IMR-90 (cell line): ENCODE measurements at regions not wholly inside any gene's neighbourhood (a gene's known extent, or its start where the extent isn't known, plus 50 kb on each side); places are given as distances from the start of the nearest gene placed in this dataset.

Experiments
- BHLHE40 ChIP-seq: fragments of 150-350 bp; IDR thresholded peaks from 2 replicates; pipeline ENCODE4 v1.6.1; 2016; ENCODE audit warnings: mild to moderate bottlenecking, low read depth, low read length
- CEBPB ChIP-seq: IDR thresholded peaks from 2 replicates; pipeline ENCODE4 v1.6.1; 2012; ENCODE audit warnings: low read depth, low read length, improper control_type of control experiment
- CHD1 ChIP-seq: IDR thresholded peaks from 2 replicates; pipeline ENCODE4 v1.6.1; 2012; ENCODE audit warnings: low read depth, low read length, improper control_type of control experiment
- FOS ChIP-seq: fragments of 150-350 bp; IDR thresholded peaks from 2 replicates; pipeline ENCODE4 v1.6.1; 2016; ENCODE audit warnings: low read depth, low read length
- MAFK ChIP-seq: IDR thresholded peaks from 2 replicates; pipeline ENCODE4 v1.6.1; 2012; ENCODE audit warnings: low read depth, low read length, improper control_type of control experiment
- MXI1 ChIP-seq: IDR thresholded peaks from 2 replicates; pipeline ENCODE4 v1.6.1; 2012; ENCODE audit warnings: low read depth, mild to moderate bottlenecking, low read length, moderate library complexity, borderline replicate concordance
- POLR2A ChIP-seq: IDR thresholded peaks from 2 replicates; pipeline ENCODE4 v1.6.1; 2012; ENCODE audit warnings: mild to moderate bottlenecking, low read depth, low read length
- RAD21 ChIP-seq: IDR thresholded peaks from 2 replicates; pipeline ENCODE4 v1.6.1; 2012; ENCODE audit warnings: low read length, improper control_type of control experiment
- RFX5 ChIP-seq: IDR thresholded peaks from 2 replicates; pipeline ENCODE4 v1.8.0; 2012; ENCODE audit warnings: low read depth, mild to moderate bottlenecking, low read length, moderate library complexity
- SMC3 ChIP-seq: fragments of 150-350 bp; IDR thresholded peaks from 2 replicates; pipeline ENCODE4 v1.6.1; 2016; ENCODE audit warnings: low read depth, mild to moderate bottlenecking, antibody characterized with exemption, low read length, moderate library complexity
- TF ChIP-seq, protein P1 (sequence below): conservative IDR thresholded peaks from 2 replicates; pipeline ENCODE4 v1.5.1; 2012; ENCODE audit warnings: mild to moderate bottlenecking, low read depth, low read length, improper control_type of control experiment

DNA sequence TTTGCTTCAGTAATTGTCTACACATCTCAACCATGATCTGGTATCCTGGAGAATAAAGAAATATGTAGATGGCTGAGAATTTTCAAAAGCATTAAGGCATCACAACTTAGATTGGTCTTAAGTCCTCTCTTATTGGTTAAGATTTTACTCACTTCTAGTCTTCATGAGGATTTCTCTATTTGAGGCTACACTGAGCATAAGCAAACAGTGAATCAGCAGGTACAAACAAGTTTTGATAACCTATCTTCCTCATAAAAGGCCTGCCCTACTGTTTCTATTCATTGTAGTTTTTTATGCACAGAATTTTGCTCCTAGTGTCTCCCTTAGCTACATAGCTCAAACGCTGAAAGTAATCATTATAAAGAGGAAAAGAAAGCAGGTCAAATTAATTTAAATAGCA is 460.7 kb upstream of the RPS6KA3 start:
- TF ChIP-seq, protein P1, sequence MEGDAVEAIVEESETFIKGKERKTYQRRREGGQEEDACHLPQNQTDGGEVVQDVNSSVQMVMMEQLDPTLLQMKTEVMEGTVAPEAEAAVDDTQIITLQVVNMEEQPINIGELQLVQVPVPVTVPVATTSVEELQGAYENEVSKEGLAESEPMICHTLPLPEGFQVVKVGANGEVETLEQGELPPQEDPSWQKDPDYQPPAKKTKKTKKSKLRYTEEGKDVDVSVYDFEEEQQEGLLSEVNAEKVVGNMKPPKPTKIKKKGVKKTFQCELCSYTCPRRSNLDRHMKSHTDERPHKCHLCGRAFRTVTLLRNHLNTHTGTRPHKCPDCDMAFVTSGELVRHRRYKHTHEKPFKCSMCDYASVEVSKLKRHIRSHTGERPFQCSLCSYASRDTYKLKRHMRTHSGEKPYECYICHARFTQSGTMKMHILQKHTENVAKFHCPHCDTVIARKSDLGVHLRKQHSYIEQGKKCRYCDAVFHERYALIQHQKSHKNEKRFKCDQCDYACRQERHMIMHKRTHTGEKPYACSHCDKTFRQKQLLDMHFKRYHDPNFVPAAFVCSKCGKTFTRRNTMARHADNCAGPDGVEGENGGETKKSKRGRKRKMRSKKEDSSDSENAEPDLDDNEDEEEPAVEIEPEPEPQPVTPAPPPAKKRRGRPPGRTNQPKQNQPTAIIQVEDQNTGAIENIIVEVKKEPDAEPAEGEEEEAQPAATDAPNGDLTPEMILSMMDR = no peak
- TF ChIP-seq POLR2A (no peak), SMC3 (no peak), RFX5 (no peak), RAD21 (no peak), CHD1 (no peak), CEBPB (no peak), FOS (no peak), BHLHE40 (no peak), MXI1 (no peak), MAFK (no peak)
